ENCODE measurements at regions not wholly inside any gene's neighbourhood (a gene's known extent, or its start where the extent isn't known, plus 50 kb on each side); places are given as distances from the start of the nearest gene placed in this dataset.

DNA sequence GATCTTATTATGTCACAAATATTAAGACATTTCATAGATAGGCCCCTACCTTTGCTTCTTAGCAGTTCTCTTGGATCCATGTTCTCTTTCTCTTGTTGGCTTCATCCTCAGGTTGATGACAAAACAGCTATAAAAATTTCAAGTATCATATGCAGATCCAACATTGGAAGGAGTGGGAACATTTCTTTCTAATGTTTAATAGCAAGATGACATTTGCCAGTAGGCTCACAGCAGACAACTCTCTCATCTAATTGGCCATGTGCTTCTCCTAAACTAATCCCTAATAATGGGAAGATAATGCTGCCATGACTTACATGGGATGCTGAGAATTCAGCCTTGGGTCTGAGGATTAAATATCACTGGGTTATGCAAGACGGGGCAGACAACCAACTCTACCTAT is 485.5 kb upstream of the SEMA6A start:
- H3K4me3 ChIP-seq (ENCODE audit: low read depth, low read length, poor library complexity, severe bottlenecking) = no peak overlapping the region
- no peaks in the 10 kb centered on the region for H3K4me1 ChIP-seq (ENCODE audit: insufficient read depth, low read length, poor library complexity, severe bottlenecking)
- H3K79me2 ChIP-seq (ENCODE audit: insufficient read depth, low read depth, low read length) = no peaks in the 10 kb centered on the region
- no peak for TF ChIP-seq EZH2phosphoT487 (IDR thresholded peaks at IDR 0.05; ENCODE audit: borderline replicate concordance, low read depth, low read length)
- TF ChIP-seq, protein P1, sequence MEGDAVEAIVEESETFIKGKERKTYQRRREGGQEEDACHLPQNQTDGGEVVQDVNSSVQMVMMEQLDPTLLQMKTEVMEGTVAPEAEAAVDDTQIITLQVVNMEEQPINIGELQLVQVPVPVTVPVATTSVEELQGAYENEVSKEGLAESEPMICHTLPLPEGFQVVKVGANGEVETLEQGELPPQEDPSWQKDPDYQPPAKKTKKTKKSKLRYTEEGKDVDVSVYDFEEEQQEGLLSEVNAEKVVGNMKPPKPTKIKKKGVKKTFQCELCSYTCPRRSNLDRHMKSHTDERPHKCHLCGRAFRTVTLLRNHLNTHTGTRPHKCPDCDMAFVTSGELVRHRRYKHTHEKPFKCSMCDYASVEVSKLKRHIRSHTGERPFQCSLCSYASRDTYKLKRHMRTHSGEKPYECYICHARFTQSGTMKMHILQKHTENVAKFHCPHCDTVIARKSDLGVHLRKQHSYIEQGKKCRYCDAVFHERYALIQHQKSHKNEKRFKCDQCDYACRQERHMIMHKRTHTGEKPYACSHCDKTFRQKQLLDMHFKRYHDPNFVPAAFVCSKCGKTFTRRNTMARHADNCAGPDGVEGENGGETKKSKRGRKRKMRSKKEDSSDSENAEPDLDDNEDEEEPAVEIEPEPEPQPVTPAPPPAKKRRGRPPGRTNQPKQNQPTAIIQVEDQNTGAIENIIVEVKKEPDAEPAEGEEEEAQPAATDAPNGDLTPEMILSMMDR (conservative IDR thresholded peaks at IDR 0.05; ENCODE audit: low read length) = no peak
- DNase-seq (ENCODE audit: low spot score) = no peak
- H3K4me2 ChIP-seq (ENCODE audit: low read length) = no peak overlapping the region
- no peaks in the 10 kb centered on the region for H4K20me1 ChIP-seq (ENCODE audit: insufficient read depth, low read length)
- no peaks in the 10 kb centered on the region for H3K9me2 ChIP-seq (ENCODE audit: insufficient read depth, low read length)
- intact Hi-C loops (cut with micrococcal nuclease; ENCODE audit: unreplicated experiment) = no loop called here
- H2AFZ ChIP-seq (ENCODE audit: low read length) = no peak overlapping the region
- no peaks in the 10 kb centered on the region for H3K36me3 ChIP-seq (ENCODE audit: insufficient read depth, low read length)
- H3K27ac ChIP-seq (ENCODE audit: low read depth, low read length, poor library complexity, severe bottlenecking) = no peak overlapping the region
- no TSS peak for BruUV-seq (replicated peaks)
- ChIA-PET POLR2A (interaction anchor here (0.6 kb wide), 1 partner anchor 270 kb away, joined by 3 read pairs; no protein-coding TSS in a partner anchor), CTCF (ENCODE audit: unreplicated experiment) (no interaction called here)
- no peaks in the 10 kb centered on the region for H3K9me3 ChIP-seq (ENCODE audit: low read length)

DNA sequence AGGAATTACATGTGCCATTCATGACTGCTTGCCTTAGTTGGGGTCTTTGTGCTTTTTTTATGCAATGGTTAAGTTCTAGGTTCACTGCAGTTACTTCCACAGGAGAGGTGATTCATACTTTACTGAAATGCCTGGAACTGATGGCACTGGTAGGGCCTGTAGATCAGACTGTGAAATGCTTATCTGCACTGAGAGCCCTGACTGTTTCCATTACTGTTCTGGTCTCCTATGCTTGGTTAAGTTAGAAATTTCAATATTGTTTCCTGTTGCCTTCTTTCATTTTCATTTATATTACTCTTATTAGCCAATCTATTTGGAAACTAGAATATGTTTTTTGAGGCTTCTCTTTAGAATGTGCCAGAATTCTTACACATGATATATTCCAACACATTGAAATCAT is 484.1 kb upstream of the SEMA6A start:
- no peaks in the 10 kb centered on the region for H3K79me2 ChIP-seq (ENCODE audit: insufficient read depth, low read depth, low read length)
- no peak overlapping the region for H3K4me2 ChIP-seq (ENCODE audit: low read length)
- DNase-seq (ENCODE audit: low spot score) = no peak
- TF ChIP-seq, protein P1 (conservative IDR thresholded peaks at IDR 0.05; ENCODE audit: low read length) = no peak
- no peak for TF ChIP-seq EZH2phosphoT487 (IDR thresholded peaks at IDR 0.05; ENCODE audit: borderline replicate concordance, low read depth, low read length)
- no peaks in the 10 kb centered on the region for H4K20me1 ChIP-seq (ENCODE audit: insufficient read depth, low read length)
- intact Hi-C loops (cut with micrococcal nuclease; ENCODE audit: unreplicated experiment) = no loop called here
- CTCF ChIA-PET (ENCODE audit: unreplicated experiment) = no interaction called here
- no peaks in the 10 kb centered on the region for H3K9me2 ChIP-seq (ENCODE audit: insufficient read depth, low read length)
- H3K4me3 ChIP-seq (ENCODE audit: low read depth, low read length, poor library complexity, severe bottlenecking) = no peak overlapping the region
- no peaks in the 10 kb centered on the region for H3K36me3 ChIP-seq (ENCODE audit: insufficient read depth, low read length)
- H3K27ac ChIP-seq (ENCODE audit: low read depth, low read length, poor library complexity, severe bottlenecking) = no peak overlapping the region
- no TSS peak for BruUV-seq (replicated peaks)
- H3K4me1 ChIP-seq (ENCODE audit: insufficient read depth, low read length, poor library complexity, severe bottlenecking) = no peaks in the 10 kb centered on the region
- POLR2A ChIA-PET = no interaction called here
- no peak overlapping the region for H2AFZ ChIP-seq (ENCODE audit: low read length)
- H3K9me3 ChIP-seq (ENCODE audit: low read length) = no peaks in the 10 kb centered on the region

DNA sequence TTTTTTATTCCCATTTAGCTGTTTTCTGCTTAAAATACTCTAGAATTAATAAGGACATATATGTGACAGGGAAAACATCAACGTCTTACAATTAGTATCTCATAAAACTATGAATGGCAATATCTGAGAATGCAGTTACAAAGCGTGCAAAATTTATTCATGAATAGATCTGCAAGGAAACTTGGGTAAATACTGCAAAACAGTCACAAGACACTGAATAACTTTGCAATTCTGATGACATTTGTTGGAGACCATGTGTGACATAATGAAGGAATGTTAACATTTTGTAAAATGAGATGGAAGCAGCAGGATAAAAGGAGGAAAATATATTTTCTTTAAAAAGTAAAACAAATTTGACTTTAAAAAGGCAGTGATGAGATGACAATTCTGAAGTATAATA is 480.9 kb upstream of the SEMA6A start:
- Histone ChIP-seq H3K79me2 (ENCODE audit: insufficient read depth, low read depth, low read length) (no peaks in the 10 kb centered on the region), H4K20me1 (ENCODE audit: insufficient read depth, low read length) (no peaks in the 10 kb centered on the region), H2AFZ (ENCODE audit: low read length) (no peak overlapping the region), H3K27ac (ENCODE audit: low read depth, low read length, poor library complexity, severe bottlenecking) (no peak overlapping the region), H3K4me2 (ENCODE audit: low read length) (no peak overlapping the region), H3K9me3 (ENCODE audit: low read length) (no peaks in the 10 kb centered on the region), H3K4me1 (ENCODE audit: insufficient read depth, low read length, poor library complexity, severe bottlenecking) (no peaks in the 10 kb centered on the region), H3K36me3 (ENCODE audit: insufficient read depth, low read length) (no peaks in the 10 kb centered on the region), H3K4me3 (ENCODE audit: low read depth, low read length, poor library complexity, severe bottlenecking) (no peak overlapping the region), H3K9me2 (ENCODE audit: insufficient read depth, low read length) (no peaks in the 10 kb centered on the region)
- CTCF ChIA-PET (ENCODE audit: unreplicated experiment) = no interaction called here
- DNase-seq (ENCODE audit: low spot score) = no peak
- no TSS peak for BruUV-seq (replicated peaks)
- intact Hi-C loops (cut with micrococcal nuclease; ENCODE audit: unreplicated experiment) = no loop called here
- TF ChIP-seq EZH2phosphoT487 (IDR thresholded peaks at IDR 0.05; ENCODE audit: borderline replicate concordance, low read depth, low read length) = no peak
- TF ChIP-seq, protein P1 (conservative IDR thresholded peaks at IDR 0.05; ENCODE audit: low read length) = no peak
- POLR2A ChIA-PET = interaction anchor here (0.6 kb wide), 1 partner anchor 605 kb away, joined by 4 read pairs; no protein-coding TSS in a partner anchor
